ENCODE measurements at regions not wholly inside any gene's neighbourhood (a gene's known extent, or its start where the extent isn't known, plus 50 kb on each side); places are given as distances from the start of the nearest gene placed in this dataset.

- Histone ChIP-seq H3K36me3 (replicated peaks; ENCODE audit: control insufficient read depth, insufficient read depth, low read length) (no peaks in the 10 kb centered on the region), H3K27me3 (ENCODE audit: control insufficient read depth, insufficient read depth, low read length) (no peaks in the 10 kb centered on the region), H3K4me3 (ENCODE audit: insufficient read depth, low read depth, low read length) (no peak overlapping the region)
- no peak for DNase-seq
Observed at GRCh38 chr5:52449516-52449915, 338.2 kb upstream of the ITGA1 start.

GRCh38 chr5:52452098-52452497 lies 335.6 kb upstream of the ITGA1 start:
- no peaks in the 10 kb centered on the region for H3K27me3 ChIP-seq (ENCODE audit: control insufficient read depth, insufficient read depth, low read length)
- no peak overlapping the region for H3K4me3 ChIP-seq (ENCODE audit: insufficient read depth, low read depth, low read length)
- DNase-seq: no peak
- no peaks in the 10 kb centered on the region for H3K36me3 ChIP-seq (replicated peaks; ENCODE audit: control insufficient read depth, insufficient read depth, low read length)

GRCh38 chr5:52453176-52453575 lies 334.5 kb upstream of the ITGA1 start:
- DNase-seq: no peak
- Histone ChIP-seq H3K4me3 (ENCODE audit: insufficient read depth, low read depth, low read length) (no peak overlapping the region), H3K36me3 (replicated peaks; ENCODE audit: control insufficient read depth, insufficient read depth, low read length) (no peaks in the 10 kb centered on the region), H3K27me3 (ENCODE audit: control insufficient read depth, insufficient read depth, low read length) (no peaks in the 10 kb centered on the region)

- Histone ChIP-seq H3K36me3 (replicated peaks; ENCODE audit: control insufficient read depth, insufficient read depth, low read length) (no peaks in the 10 kb centered on the region), H3K27me3 (ENCODE audit: control insufficient read depth, insufficient read depth, low read length) (no peaks in the 10 kb centered on the region), H3K4me3 (ENCODE audit: insufficient read depth, low read depth, low read length) (no peak overlapping the region)
- DNase-seq: no peak
Observed at GRCh38 chr5:52455920-52456319, 331.8 kb upstream of the ITGA1 start.

- no peaks in the 10 kb centered on the region for H3K27me3 ChIP-seq (ENCODE audit: control insufficient read depth, insufficient read depth, low read length)
- H3K4me3 ChIP-seq (ENCODE audit: insufficient read depth, low read depth, low read length): no peak overlapping the region
- DNase-seq: no peak
- H3K36me3 ChIP-seq (replicated peaks; ENCODE audit: control insufficient read depth, insufficient read depth, low read length): no peaks in the 10 kb centered on the region
Observed at GRCh38 chr5:52457810-52458209, 329.9 kb upstream of the ITGA1 start.

- H3K27me3 ChIP-seq (ENCODE audit: control insufficient read depth, insufficient read depth, low read length): no peaks in the 10 kb centered on the region
- no peak for DNase-seq
- no peak overlapping the region for H3K4me3 ChIP-seq (ENCODE audit: insufficient read depth, low read depth, low read length)
- H3K36me3 ChIP-seq (replicated peaks; ENCODE audit: control insufficient read depth, insufficient read depth, low read length): no peaks in the 10 kb centered on the region
Observed at GRCh38 chr5:52466113-52466512, 321.6 kb upstream of the ITGA1 start.

- Histone ChIP-seq H3K27me3 (ENCODE audit: control insufficient read depth, insufficient read depth, low read length) (no peaks in the 10 kb centered on the region), H3K36me3 (replicated peaks; ENCODE audit: control insufficient read depth, insufficient read depth, low read length) (no peaks in the 10 kb centered on the region), H3K4me3 (ENCODE audit: insufficient read depth, low read depth, low read length) (no peak overlapping the region)
- DNase-seq: no peak
Observed at GRCh38 chr5:52466749-52467520, 320.8 kb upstream of the ITGA1 start.

GRCh38 chr5:52468976-52469375 lies 318.7 kb upstream of the ITGA1 start:
- H3K36me3 ChIP-seq (replicated peaks; ENCODE audit: control insufficient read depth, insufficient read depth, low read length): no peaks in the 10 kb centered on the region
- no peak overlapping the region for H3K4me3 ChIP-seq (ENCODE audit: insufficient read depth, low read depth, low read length)
- no peak for DNase-seq
- H3K27me3 ChIP-seq (ENCODE audit: control insufficient read depth, insufficient read depth, low read length): no peaks in the 10 kb centered on the region

- no peak for DNase-seq
- Histone ChIP-seq H3K36me3 (replicated peaks; ENCODE audit: control insufficient read depth, insufficient read depth, low read length) (no peaks in the 10 kb centered on the region), H3K4me3 (ENCODE audit: insufficient read depth, low read depth, low read length) (no peak overlapping the region), H3K27me3 (ENCODE audit: control insufficient read depth, insufficient read depth, low read length) (no peaks in the 10 kb centered on the region)
Observed at GRCh38 chr5:52469420-52469819, 318.3 kb upstream of the ITGA1 start.

- H3K36me3 ChIP-seq (replicated peaks; ENCODE audit: control insufficient read depth, insufficient read depth, low read length): no peaks in the 10 kb centered on the region
- no peak overlapping the region for H3K4me3 ChIP-seq (ENCODE audit: insufficient read depth, low read depth, low read length)
- DNase-seq: no peak
- H3K27me3 ChIP-seq (ENCODE audit: control insufficient read depth, insufficient read depth, low read length): no peaks in the 10 kb centered on the region
Observed at GRCh38 chr5:52469835-52470234, 317.9 kb upstream of the ITGA1 start.

- no peak for DNase-seq
- H3K4me3 ChIP-seq (ENCODE audit: insufficient read depth, low read depth, low read length): no peak overlapping the region
- H3K36me3 ChIP-seq (replicated peaks; ENCODE audit: control insufficient read depth, insufficient read depth, low read length): no peaks in the 10 kb centered on the region
- H3K27me3 ChIP-seq (ENCODE audit: control insufficient read depth, insufficient read depth, low read length): no peaks in the 10 kb centered on the region
Observed at GRCh38 chr5:52476346-52476745, 311.4 kb upstream of the ITGA1 start.

GRCh38 chr5:52481201-52481600 lies 306.5 kb upstream of the ITGA1 start:
- H3K27me3 ChIP-seq (ENCODE audit: control insufficient read depth, insufficient read depth, low read length): no peaks in the 10 kb centered on the region
- no peak overlapping the region for H3K4me3 ChIP-seq (ENCODE audit: insufficient read depth, low read depth, low read length)
- DNase-seq: no peak

GRCh38 chr5:52481851-52482250 lies 305.9 kb upstream of the ITGA1 start:
- Histone ChIP-seq H3K4me3 (ENCODE audit: insufficient read depth, low read depth, low read length) (no peak overlapping the region), H3K27me3 (ENCODE audit: control insufficient read depth, insufficient read depth, low read length) (no peaks in the 10 kb centered on the region), H3K36me3 (replicated peaks; ENCODE audit: control insufficient read depth, insufficient read depth, low read length) (no peaks in the 10 kb centered on the region)
- DNase-seq: no peak

More at GRCh38 chr5:52481201-52481600, 306.5 kb upstream of the ITGA1 start:
- H3K36me3 ChIP-seq (replicated peaks; ENCODE audit: control insufficient read depth, insufficient read depth, low read length): no peaks in the 10 kb centered on the region

- H3K36me3 ChIP-seq (replicated peaks; ENCODE audit: control insufficient read depth, insufficient read depth, low read length): no peaks in the 10 kb centered on the region
- no peak for DNase-seq
Observed at GRCh38 chr5:52491071-52491787, 296.5 kb upstream of the ITGA1 start.

GRCh38 chr5:52491818-52492217 lies 295.9 kb upstream of the ITGA1 start:
- no peak for DNase-seq
- no peaks in the 10 kb centered on the region for H3K27me3 ChIP-seq (ENCODE audit: control insufficient read depth, insufficient read depth, low read length)
- no peaks in the 10 kb centered on the region for H3K36me3 ChIP-seq (replicated peaks; ENCODE audit: control insufficient read depth, insufficient read depth, low read length)
- no peak overlapping the region for H3K4me3 ChIP-seq (ENCODE audit: insufficient read depth, low read depth, low read length)

More at GRCh38 chr5:52491071-52491787, 296.5 kb upstream of the ITGA1 start:
- Histone ChIP-seq H3K4me3 (ENCODE audit: insufficient read depth, low read depth, low read length) (no peak overlapping the region), H3K27me3 (ENCODE audit: control insufficient read depth, insufficient read depth, low read length) (no peaks in the 10 kb centered on the region)
